ENCODE measurements at regions not wholly inside any gene's neighbourhood (a gene's known extent, or its start where the extent isn't known, plus 50 kb on each side); places are given as distances from the start of the nearest gene placed in this dataset.

- Mint-ChIP-seq H3K4me1 (peaks cover 39% of the 10 kb centered on the region), H3K36me3 (peaks cover 6% of the 10 kb centered on the region)
- CTCF ChIA-PET: interaction anchor here (3.3 kb wide), 1 partner anchor 11 kb away, joined by 16 read pairs; no protein-coding TSS in a partner anchor
Measured at GRCh38 chr7:132655131-132655727, 79.0 kb upstream of the PLXNA4 start.

GRCh38 chr7:132654150-132654549 lies 77.9 kb upstream of the PLXNA4 start:
- CTCF ChIA-PET: interaction anchor here (0.8 to 2.8 kb wide), 6 partner anchors 13 to 335 kb away, joined by 3 to 21 read pairs (median 4); no protein-coding TSS in a partner anchor
- Mint-ChIP-seq H3K27me3 (no peaks in the 10 kb centered on the region), H3K4me3 (no peak overlapping the region), H3K9me3 (ENCODE audit: low read depth) (no peaks in the 10 kb centered on the region), H3K36me3 (peaks cover 5% of the 10 kb centered on the region), H3K27ac (peak overlapping the region; percentile 54), H3K4me1 (peaks cover 39% of the 10 kb centered on the region)
- ATAC-seq (no peak), DNase-seq (no peak)

More at GRCh38 chr7:132655131-132655727, 79.0 kb upstream of the PLXNA4 start:
- DNase-seq: peak; percentile 84
- H3K27ac Mint-ChIP-seq: peak overlapping the region; percentile 83
- peak overlapping the region; percentile 61 for H3K4me3 Mint-ChIP-seq
- ATAC-seq: peak; percentile 86
- no peaks in the 10 kb centered on the region for H3K27me3 Mint-ChIP-seq
- H3K9me3 Mint-ChIP-seq (ENCODE audit: low read depth): no peaks in the 10 kb centered on the region

GRCh38 chr7:132653366-132653930 lies 77.2 kb upstream of the PLXNA4 start:
- no peaks in the 10 kb centered on the region for H3K9me3 Mint-ChIP-seq (ENCODE audit: low read depth)
- H3K27me3 Mint-ChIP-seq: no peaks in the 10 kb centered on the region
- no peak overlapping the region for H3K4me3 Mint-ChIP-seq
- peaks cover 39% of the 10 kb centered on the region for H3K4me1 Mint-ChIP-seq
- CTCF ChIA-PET: interaction anchor here (0.8 to 2.8 kb wide), 6 partner anchors 13 to 334 kb away, joined by 3 to 21 read pairs (median 4); no protein-coding TSS in a partner anchor
- peaks cover 5% of the 10 kb centered on the region for H3K36me3 Mint-ChIP-seq
- DNase-seq (no peak), ATAC-seq (no peak)
- no peak overlapping the region for H3K27ac Mint-ChIP-seq

- Mint-ChIP-seq H3K36me3 (peaks cover 3% of the 10 kb centered on the region), H3K4me3 (no peak overlapping the region), H3K4me1 (peaks cover 32% of the 10 kb centered on the region), H3K27ac (no peak overlapping the region), H3K9me3 (ENCODE audit: low read depth) (no peaks in the 10 kb centered on the region), H3K27me3 (no peaks in the 10 kb centered on the region)
- ATAC-seq (no peak), DNase-seq (no peak)
- CTCF ChIA-PET: interaction anchor here (1.3 to 2.8 kb wide), 2 partner anchors 14 to 333 kb away, joined by 3 to 21 read pairs; no protein-coding TSS in a partner anchor
Measured at GRCh38 chr7:132652507-132652906, 76.2 kb upstream of the PLXNA4 start.

GRCh38 chr7:132650498-132650897 lies 74.2 kb upstream of the PLXNA4 start:
- Mint-ChIP-seq H3K9me3 (ENCODE audit: low read depth) (no peaks in the 10 kb centered on the region), H3K27me3 (no peaks in the 10 kb centered on the region), H3K36me3 (peaks cover 3% of the 10 kb centered on the region), H3K27ac (no peak overlapping the region), H3K4me3 (no peak overlapping the region), H3K4me1 (peaks cover 12% of the 10 kb centered on the region)
- ATAC-seq (no peak), DNase-seq (no peak)
- CTCF ChIA-PET: no interaction called here

GRCh38 chr7:132647311-132647710 lies 71.0 kb upstream of the PLXNA4 start:
- Mint-ChIP-seq H3K4me1 (no peaks in the 10 kb centered on the region), H3K27ac (no peak overlapping the region), H3K36me3 (no peaks in the 10 kb centered on the region), H3K4me3 (no peak overlapping the region), H3K9me3 (ENCODE audit: low read depth) (no peaks in the 10 kb centered on the region), H3K27me3 (no peaks in the 10 kb centered on the region)
- CTCF ChIA-PET: no interaction called here
- DNase-seq (no peak), ATAC-seq (no peak)

GRCh38 chr7:132646052-132646451 lies 69.8 kb upstream of the PLXNA4 start:
- Mint-ChIP-seq H3K4me1 (no peaks in the 10 kb centered on the region), H3K36me3 (no peaks in the 10 kb centered on the region), H3K4me3 (no peak overlapping the region), H3K27ac (no peak overlapping the region), H3K9me3 (ENCODE audit: low read depth) (no peaks in the 10 kb centered on the region), H3K27me3 (peaks cover 2% of the 10 kb centered on the region)
- CTCF ChIA-PET: no interaction called here
- no peak for DNase-seq
- ATAC-seq: no peak

- H3K9me3 Mint-ChIP-seq (ENCODE audit: low read depth): no peaks in the 10 kb centered on the region
- CTCF ChIA-PET: interaction anchor here (0.5 kb wide), 1 partner anchor 890 kb away, joined by 4 read pairs; no protein-coding TSS in a partner anchor
- H3K4me3 Mint-ChIP-seq: no peak overlapping the region
- no peaks in the 10 kb centered on the region for H3K4me1 Mint-ChIP-seq
- ATAC-seq (no peak), DNase-seq (no peak)
- H3K27ac Mint-ChIP-seq: no peak overlapping the region
- no peaks in the 10 kb centered on the region for H3K36me3 Mint-ChIP-seq
- H3K27me3 Mint-ChIP-seq: peaks cover 2% of the 10 kb centered on the region
Measured at GRCh38 chr7:132643302-132643701, 67.0 kb upstream of the PLXNA4 start.

- peaks cover 2% of the 10 kb centered on the region for H3K27me3 Mint-ChIP-seq
- ATAC-seq (no peak), DNase-seq (no peak)
- H3K9me3 Mint-ChIP-seq (ENCODE audit: low read depth): no peaks in the 10 kb centered on the region
- H3K4me3 Mint-ChIP-seq: no peak overlapping the region
- no peaks in the 10 kb centered on the region for H3K4me1 Mint-ChIP-seq
- H3K36me3 Mint-ChIP-seq: no peaks in the 10 kb centered on the region
- CTCF ChIA-PET: no interaction called here
- no peak overlapping the region for H3K27ac Mint-ChIP-seq
Measured at GRCh38 chr7:132641238-132641637, 65.0 kb upstream of the PLXNA4 start.

- no peak for ATAC-seq
- H3K4me1 Mint-ChIP-seq: peaks cover 3% of the 10 kb centered on the region
- H3K27me3 Mint-ChIP-seq: peaks cover 2% of the 10 kb centered on the region
- DNase-seq: no peak
- CTCF ChIA-PET: no interaction called here
- H3K4me3 Mint-ChIP-seq: no peak overlapping the region
- no peaks in the 10 kb centered on the region for H3K36me3 Mint-ChIP-seq
- H3K9me3 Mint-ChIP-seq (ENCODE audit: low read depth): no peaks in the 10 kb centered on the region
- H3K27ac Mint-ChIP-seq: no peak overlapping the region
Measured at GRCh38 chr7:132639983-132640382, 63.7 kb upstream of the PLXNA4 start.

- H3K36me3 Mint-ChIP-seq: no peaks in the 10 kb centered on the region
- CTCF ChIA-PET: no interaction called here
- no peak for DNase-seq
- H3K9me3 Mint-ChIP-seq (ENCODE audit: low read depth): no peaks in the 10 kb centered on the region
- peaks cover 2% of the 10 kb centered on the region for H3K27me3 Mint-ChIP-seq
- H3K4me1 Mint-ChIP-seq: peaks cover 3% of the 10 kb centered on the region
- no peak overlapping the region for H3K27ac Mint-ChIP-seq
- no peak for ATAC-seq
- no peak overlapping the region for H3K4me3 Mint-ChIP-seq
Measured at GRCh38 chr7:132638000-132638399, 61.7 kb upstream of the PLXNA4 start.

- DNase-seq: no peak
- ATAC-seq: no peak
- Mint-ChIP-seq H3K9me3 (ENCODE audit: low read depth) (no peaks in the 10 kb centered on the region), H3K27ac (no peak overlapping the region), H3K4me3 (no peak overlapping the region), H3K36me3 (no peaks in the 10 kb centered on the region), H3K4me1 (peaks cover 3% of the 10 kb centered on the region), H3K27me3 (peaks cover 2% of the 10 kb centered on the region)
- CTCF ChIA-PET: no interaction called here
Measured at GRCh38 chr7:132636581-132636980, 60.3 kb upstream of the PLXNA4 start.

- CTCF ChIA-PET: no interaction called here
- ATAC-seq: no peak
- Mint-ChIP-seq H3K36me3 (no peaks in the 10 kb centered on the region), H3K9me3 (ENCODE audit: low read depth) (no peaks in the 10 kb centered on the region), H3K4me3 (no peak overlapping the region), H3K27me3 (no peaks in the 10 kb centered on the region), H3K27ac (no peak overlapping the region), H3K4me1 (peaks cover 3% of the 10 kb centered on the region)
- no peak for DNase-seq
Measured at GRCh38 chr7:132635127-132635526, 58.9 kb upstream of the PLXNA4 start.

- no peak overlapping the region for H3K27ac Mint-ChIP-seq
- CTCF ChIA-PET: no interaction called here
- H3K36me3 Mint-ChIP-seq: no peaks in the 10 kb centered on the region
- H3K4me1 Mint-ChIP-seq: peaks cover 1% of the 10 kb centered on the region
- peaks cover 10% of the 10 kb centered on the region for H3K27me3 Mint-ChIP-seq
- ATAC-seq (no peak), DNase-seq (no peak)
- no peaks in the 10 kb centered on the region for H3K9me3 Mint-ChIP-seq (ENCODE audit: low read depth)
- H3K4me3 Mint-ChIP-seq: no peak overlapping the region
Measured at GRCh38 chr7:132630834-132631233, 54.6 kb upstream of the PLXNA4 start.

Measured in activated CD8-positive, alpha-beta memory T cell treated with anti-CD3 and anti-CD28 coated beads, Interleukin-2, amount 10 ng/mL, durations not matched to agents 7 days and 5 days (primary cell).